ENCODE measurements at regions not wholly inside any gene's neighbourhood (a gene's known extent, or its start where the extent isn't known, plus 50 kb on each side); places are given as distances from the start of the nearest gene placed in this dataset.

GRCh38 chr9:8101607-8102006, 302.0 kb upstream of the DMAC1 start:
- H3K9me3 Mint-ChIP-seq: peaks cover 27% of the 10 kb centered on the region
- no peak overlapping the region for H3K4me3 Mint-ChIP-seq
- no peaks in the 10 kb centered on the region for H3K27me3 Mint-ChIP-seq (ENCODE audit: low read depth)

GRCh38 chr9:8096091-8096490, 296.5 kb upstream of the DMAC1 start:
- H3K27me3 Mint-ChIP-seq (ENCODE audit: low read depth): no peaks in the 10 kb centered on the region
- no peak overlapping the region for H3K4me3 Mint-ChIP-seq
- H3K36me3 Mint-ChIP-seq (ENCODE audit: low read depth): no peaks in the 10 kb centered on the region
- DNase-seq (ENCODE audit: low spot score): no peak
- no peak overlapping the region for H3K27ac Mint-ChIP-seq
- H3K4me1 Mint-ChIP-seq (ENCODE audit: low read depth): no peaks in the 10 kb centered on the region
- H3K9me3 Mint-ChIP-seq: peaks cover 22% of the 10 kb centered on the region

More at GRCh38 chr9:8101607-8102006, 302.0 kb upstream of the DMAC1 start:
- H3K36me3 Mint-ChIP-seq (ENCODE audit: low read depth): no peaks in the 10 kb centered on the region
- no peak for DNase-seq (ENCODE audit: low spot score)
- no peaks in the 10 kb centered on the region for H3K4me1 Mint-ChIP-seq (ENCODE audit: low read depth)
- no peak overlapping the region for H3K27ac Mint-ChIP-seq

GRCh38 chr9:8095672-8096086, 296.1 kb upstream of the DMAC1 start:
- H3K4me1 Mint-ChIP-seq (ENCODE audit: low read depth): no peaks in the 10 kb centered on the region
- DNase-seq (ENCODE audit: low spot score): no peak

GRCh38 chr9:8088477-8088876, 288.9 kb upstream of the DMAC1 start:
- peaks cover 6% of the 10 kb centered on the region for H3K9me3 Mint-ChIP-seq
- H3K27ac Mint-ChIP-seq: no peak overlapping the region
- H3K27me3 Mint-ChIP-seq (ENCODE audit: low read depth): no peaks in the 10 kb centered on the region
- no peak overlapping the region for H3K4me3 Mint-ChIP-seq
- no peaks in the 10 kb centered on the region for H3K36me3 Mint-ChIP-seq (ENCODE audit: low read depth)
- no peaks in the 10 kb centered on the region for H3K4me1 Mint-ChIP-seq (ENCODE audit: low read depth)
- DNase-seq (ENCODE audit: low spot score): no peak

More at GRCh38 chr9:8095672-8096086, 296.1 kb upstream of the DMAC1 start:
- H3K36me3 Mint-ChIP-seq (ENCODE audit: low read depth): no peaks in the 10 kb centered on the region
- no peak overlapping the region for H3K4me3 Mint-ChIP-seq
- H3K9me3 Mint-ChIP-seq: peaks cover 18% of the 10 kb centered on the region
- H3K27me3 Mint-ChIP-seq (ENCODE audit: low read depth): no peaks in the 10 kb centered on the region
- H3K27ac Mint-ChIP-seq: no peak overlapping the region

- peaks cover 10% of the 10 kb centered on the region for H3K9me3 Mint-ChIP-seq
- no peaks in the 10 kb centered on the region for H3K36me3 Mint-ChIP-seq (ENCODE audit: low read depth)
- DNase-seq (ENCODE audit: low spot score): no peak
- no peak overlapping the region for H3K4me3 Mint-ChIP-seq
- no peak overlapping the region for H3K27ac Mint-ChIP-seq
- H3K27me3 Mint-ChIP-seq (ENCODE audit: low read depth): no peaks in the 10 kb centered on the region
- H3K4me1 Mint-ChIP-seq (ENCODE audit: low read depth): no peaks in the 10 kb centered on the region
These were observed 286.4 kb upstream of the DMAC1 start for GRCh38 chr9:8085986-8086385.

GRCh38 chr9:8078641-8079140, 279.1 kb upstream of the DMAC1 start:
- DNase-seq (ENCODE audit: low spot score): no peak
- H3K4me1 Mint-ChIP-seq (ENCODE audit: low read depth): no peaks in the 10 kb centered on the region
- H3K36me3 Mint-ChIP-seq (ENCODE audit: low read depth): no peaks in the 10 kb centered on the region
- peaks cover 10% of the 10 kb centered on the region for H3K9me3 Mint-ChIP-seq
- H3K27me3 Mint-ChIP-seq (ENCODE audit: low read depth): peaks cover 2% of the 10 kb centered on the region
- no peak overlapping the region for H3K4me3 Mint-ChIP-seq
- no peak overlapping the region for H3K27ac Mint-ChIP-seq

- Mint-ChIP-seq H3K27me3 (ENCODE audit: low read depth) (no peaks in the 10 kb centered on the region), H3K36me3 (ENCODE audit: low read depth) (no peaks in the 10 kb centered on the region), H3K9me3 (peaks cover under 1% of the 10 kb centered on the region)
These were observed 275.2 kb upstream of the DMAC1 start for GRCh38 chr9:8074713-8075286.

GRCh38 chr9:8071445-8071798, 271.8 kb upstream of the DMAC1 start:
- Mint-ChIP-seq H3K27ac (no peak overlapping the region), H3K36me3 (ENCODE audit: low read depth) (no peaks in the 10 kb centered on the region), H3K4me1 (ENCODE audit: low read depth) (no peaks in the 10 kb centered on the region), H3K4me3 (no peak overlapping the region), H3K9me3 (no peaks in the 10 kb centered on the region), H3K27me3 (ENCODE audit: low read depth) (peaks cover 2% of the 10 kb centered on the region)
- no peak for DNase-seq (ENCODE audit: low spot score)

More at GRCh38 chr9:8074713-8075286, 275.2 kb upstream of the DMAC1 start:
- no peak overlapping the region for H3K27ac Mint-ChIP-seq
- DNase-seq (ENCODE audit: low spot score): no peak
- no peaks in the 10 kb centered on the region for H3K4me1 Mint-ChIP-seq (ENCODE audit: low read depth)
- H3K4me3 Mint-ChIP-seq: no peak overlapping the region

GRCh38 chr9:8070779-8071444, 271.3 kb upstream of the DMAC1 start:
- no peaks in the 10 kb centered on the region for H3K4me1 Mint-ChIP-seq (ENCODE audit: low read depth)

GRCh38 chr9:8062459-8062858, 262.9 kb upstream of the DMAC1 start:
- H3K4me3 Mint-ChIP-seq: no peak overlapping the region
- no peak for DNase-seq (ENCODE audit: low spot score)

More at GRCh38 chr9:8070779-8071444, 271.3 kb upstream of the DMAC1 start:
- Mint-ChIP-seq H3K27ac (no peak overlapping the region), H3K36me3 (ENCODE audit: low read depth) (no peaks in the 10 kb centered on the region), H3K9me3 (no peaks in the 10 kb centered on the region), H3K4me3 (no peak overlapping the region), H3K27me3 (ENCODE audit: low read depth) (peaks cover 2% of the 10 kb centered on the region)
- no peak for DNase-seq (ENCODE audit: low spot score)

GRCh38 chr9:8053501-8053900, 253.9 kb upstream of the DMAC1 start:
- Mint-ChIP-seq H3K36me3 (ENCODE audit: low read depth) (no peaks in the 10 kb centered on the region), H3K27ac (no peak overlapping the region), H3K4me1 (ENCODE audit: low read depth) (no peaks in the 10 kb centered on the region), H3K27me3 (ENCODE audit: low read depth) (no peaks in the 10 kb centered on the region), H3K9me3 (peaks cover 33% of the 10 kb centered on the region), H3K4me3 (no peak overlapping the region)
- no peak for DNase-seq (ENCODE audit: low spot score)

More at GRCh38 chr9:8062459-8062858, 262.9 kb upstream of the DMAC1 start:
- no peaks in the 10 kb centered on the region for H3K36me3 Mint-ChIP-seq (ENCODE audit: low read depth)
- H3K27ac Mint-ChIP-seq: no peak overlapping the region
- peaks cover 5% of the 10 kb centered on the region for H3K9me3 Mint-ChIP-seq
- peaks cover 4% of the 10 kb centered on the region for H3K27me3 Mint-ChIP-seq (ENCODE audit: low read depth)
- H3K4me1 Mint-ChIP-seq (ENCODE audit: low read depth): no peaks in the 10 kb centered on the region

- no peaks in the 10 kb centered on the region for H3K27me3 Mint-ChIP-seq (ENCODE audit: low read depth)
- H3K36me3 Mint-ChIP-seq (ENCODE audit: low read depth): no peaks in the 10 kb centered on the region
- H3K9me3 Mint-ChIP-seq: peaks cover 37% of the 10 kb centered on the region
- no peak overlapping the region for H3K27ac Mint-ChIP-seq
- no peak for DNase-seq (ENCODE audit: low spot score)
- no peak overlapping the region for H3K4me3 Mint-ChIP-seq
- no peaks in the 10 kb centered on the region for H3K4me1 Mint-ChIP-seq (ENCODE audit: low read depth)
These were observed 253.4 kb upstream of the DMAC1 start for GRCh38 chr9:8052991-8053390.

GRCh38 chr9:8037745-8038144, 238.2 kb upstream of the DMAC1 start:
- Mint-ChIP-seq H3K4me1 (ENCODE audit: low read depth) (no peaks in the 10 kb centered on the region), H3K36me3 (ENCODE audit: low read depth) (no peaks in the 10 kb centered on the region), H3K9me3 (peaks cover 43% of the 10 kb centered on the region), H3K27ac (no peak overlapping the region), H3K4me3 (no peak overlapping the region), H3K27me3 (ENCODE audit: low read depth) (no peaks in the 10 kb centered on the region)
- DNase-seq (ENCODE audit: low spot score): no peak

GRCh38 chr9:8036914-8037524, 237.4 kb upstream of the DMAC1 start:
- H3K4me1 Mint-ChIP-seq (ENCODE audit: low read depth): no peaks in the 10 kb centered on the region
- no peak for DNase-seq (ENCODE audit: low spot score)
- H3K36me3 Mint-ChIP-seq (ENCODE audit: low read depth): no peaks in the 10 kb centered on the region
- no peak overlapping the region for H3K4me3 Mint-ChIP-seq
- H3K27ac Mint-ChIP-seq: no peak overlapping the region
- no peaks in the 10 kb centered on the region for H3K27me3 Mint-ChIP-seq (ENCODE audit: low read depth)
- H3K9me3 Mint-ChIP-seq: peaks cover 40% of the 10 kb centered on the region

Data from T-helper 2 cell treated with Interferon-gamma antibody and Interleukin-4, amounts not matched to agents 5 μg/mL and 100 μg/mL, for 36 hours (primary cell).